ENCODE measurements at regions not wholly inside any gene's neighbourhood (a gene's known extent, or its start where the extent isn't known, plus 50 kb on each side); places are given as distances from the start of the nearest gene placed in this dataset.

DNA sequence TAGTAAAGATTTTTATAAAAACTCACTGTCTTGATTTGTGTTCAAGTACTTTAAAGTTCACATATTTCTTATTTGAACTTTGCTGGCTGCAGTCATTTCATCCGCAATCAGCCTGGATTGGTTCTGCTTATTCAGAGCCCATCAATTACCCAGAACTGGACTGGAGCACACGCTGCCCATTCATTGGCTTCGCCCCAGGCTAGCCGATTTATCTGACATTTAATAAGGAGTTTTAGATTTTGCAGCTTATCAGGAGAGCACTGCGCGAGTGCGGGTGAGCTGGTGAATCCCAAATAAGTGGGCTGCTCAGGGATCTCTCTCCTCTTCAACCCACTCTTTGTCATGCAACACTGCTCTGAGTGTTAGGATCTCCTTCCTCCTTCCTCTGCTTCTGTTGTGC lies 166.0 kb upstream of the GPR26 start:
- H3K9ac ChIP-seq (replicated peaks; ENCODE audit: extremely low read depth, insufficient read depth, low read length) = no peak overlapping the region
- H3K4me2 ChIP-seq (ENCODE audit: insufficient read depth, low read length) = no peak overlapping the region
- no peak overlapping the region for H3K4me3 ChIP-seq (replicated peaks in 1 of 3; ENCODE audit: insufficient read depth in 1 of 3, low read depth in 1 of 3, low read length in 3 of 3)
- ChIA-PET POLR2A (no interaction called here), CTCF (no interaction called here)
- no peaks in the 10 kb centered on the region for H3K4me1 ChIP-seq (ENCODE audit: control insufficient read depth, extremely low read depth, insufficient read depth, low read length)
- H3K27ac ChIP-seq (ENCODE audit: insufficient read depth, low read depth, low read length) = no peak overlapping the region
- no peaks in the 10 kb centered on the region for H3K79me2 ChIP-seq (ENCODE audit: control insufficient read depth, insufficient read depth, low read length)
- intact Hi-C loops (cut with micrococcal nuclease) = no loop called here
- no peaks in the 10 kb centered on the region for H4K20me1 ChIP-seq (replicated peaks; ENCODE audit: control insufficient read depth, extremely low read depth, insufficient read depth, low read length)
- no peak for FAIRE-seq
- no peaks in the 10 kb centered on the region for H3K36me3 ChIP-seq (ENCODE audit: control insufficient read depth in 2 of 2, extremely low read depth in 1 of 2, insufficient read depth in 2 of 2, low read length in 2 of 2)
- no peaks in the 10 kb centered on the region for H3K9me3 ChIP-seq (replicated peaks; ENCODE audit: control insufficient read depth, insufficient read depth, low read length)
- DNase-seq (ENCODE audit: low read depth, low spot score) = no peak
- dilution Hi-C loops (cut with MboI; ENCODE audit: extremely low pct_ligation_motif_present, low sequenced_read_pairs) = no loop called here
- H2AFZ ChIP-seq (ENCODE audit: low read depth, low read length) = no peak overlapping the region
- H3K27me3 ChIP-seq (ENCODE audit: control insufficient read depth in 2 of 2, insufficient read depth in 2 of 2, low read length in 2 of 2) = no peaks in the 10 kb centered on the region
- H3K9me1 ChIP-seq (replicated peaks; ENCODE audit: control insufficient read depth, extremely low read depth, insufficient read depth, low read length) = no peaks in the 10 kb centered on the region
- TF ChIP-seq, protein P1, sequence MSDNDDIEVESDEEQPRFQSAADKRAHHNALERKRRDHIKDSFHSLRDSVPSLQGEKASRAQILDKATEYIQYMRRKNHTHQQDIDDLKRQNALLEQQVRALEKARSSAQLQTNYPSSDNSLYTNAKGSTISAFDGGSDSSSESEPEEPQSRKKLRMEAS (IDR thresholded peaks at IDR 0.05; ENCODE audit: insufficient read depth, insufficient read length) = no peak
- no peak for TF ChIP-seq FOS (IDR thresholded peaks at IDR 0.05; ENCODE audit: borderline replicate concordance, insufficient read depth, low read length)
- no peak for TF ChIP-seq JUN (IDR thresholded peaks at IDR 0.05; ENCODE audit: borderline replicate concordance, insufficient read depth, insufficient read length, low read depth)
- no peak for TF ChIP-seq GATA2 (IDR thresholded peaks at IDR 0.05; ENCODE audit: insufficient read depth, insufficient read length, low read depth, low read length)
- no peak for TF ChIP-seq POLR2A (IDR thresholded peaks at IDR 0.05; ENCODE audit: low read depth, low read length)
- TF ChIP-seq, protein P2, sequence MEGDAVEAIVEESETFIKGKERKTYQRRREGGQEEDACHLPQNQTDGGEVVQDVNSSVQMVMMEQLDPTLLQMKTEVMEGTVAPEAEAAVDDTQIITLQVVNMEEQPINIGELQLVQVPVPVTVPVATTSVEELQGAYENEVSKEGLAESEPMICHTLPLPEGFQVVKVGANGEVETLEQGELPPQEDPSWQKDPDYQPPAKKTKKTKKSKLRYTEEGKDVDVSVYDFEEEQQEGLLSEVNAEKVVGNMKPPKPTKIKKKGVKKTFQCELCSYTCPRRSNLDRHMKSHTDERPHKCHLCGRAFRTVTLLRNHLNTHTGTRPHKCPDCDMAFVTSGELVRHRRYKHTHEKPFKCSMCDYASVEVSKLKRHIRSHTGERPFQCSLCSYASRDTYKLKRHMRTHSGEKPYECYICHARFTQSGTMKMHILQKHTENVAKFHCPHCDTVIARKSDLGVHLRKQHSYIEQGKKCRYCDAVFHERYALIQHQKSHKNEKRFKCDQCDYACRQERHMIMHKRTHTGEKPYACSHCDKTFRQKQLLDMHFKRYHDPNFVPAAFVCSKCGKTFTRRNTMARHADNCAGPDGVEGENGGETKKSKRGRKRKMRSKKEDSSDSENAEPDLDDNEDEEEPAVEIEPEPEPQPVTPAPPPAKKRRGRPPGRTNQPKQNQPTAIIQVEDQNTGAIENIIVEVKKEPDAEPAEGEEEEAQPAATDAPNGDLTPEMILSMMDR (IDR thresholded peaks at IDR 0.05; ENCODE audit: extremely low read depth in 1 of 2, insufficient read depth in 1 of 2, low read depth in 1 of 2, low read length in 2 of 2) = no peak
- no peak for TF ChIP-seq EZH2 (IDR thresholded peaks at IDR 0.05; ENCODE audit: borderline replicate concordance, low read depth, low read length, severe bottlenecking)
- no peak for TF ChIP-seq MYC (IDR thresholded peaks at IDR 0.05; ENCODE audit: low read depth, low read length)
- TF ChIP-seq POLR2AphosphoS5 (IDR thresholded peaks at IDR 0.05; ENCODE audit: insufficient read depth, low read depth, low read length) = no peak
- no TSS peak for BruUV-seq (replicated peaks)
